Upper lobe of left lung (tissue), 4 donors: ENCODE measurements at regions not wholly inside any gene's neighbourhood (a gene's known extent, or its start where the extent isn't known, plus 50 kb on each side); places are given as distances from the start of the nearest gene placed in this dataset.

ENCODE experiments used
- POLR2A ChIP-seq, 4 donors: fragments of 450-650 bp; IDR thresholded peaks; one replicate each; pipeline ENCODE4 v1.5.1; 2016 to 2017; ENCODE audit warnings: antibody characterized with exemption in 4 of 4, mild to moderate bottlenecking in 2 of 4
- TF ChIP-seq, protein P1 (sequence below), 6 experiments: fragments of 450-650 bp in 4 of 6; fragments of 200-600 bp in 2 of 6; sonication (generic) in 2 of 6; IDR thresholded peaks; one replicate each; pipeline ENCODE4 v1.5.1; 2016 to 2019; ENCODE audit warnings: antibody characterized with exemption in 6 of 6

GRCh38 chr12:93984005-93984404 lies 164.4 kb upstream of the PLXNC1 start:
- no peak for TF ChIP-seq POLR2A (IDR thresholded peaks at IDR 0.05)
- TF ChIP-seq, protein P1, sequence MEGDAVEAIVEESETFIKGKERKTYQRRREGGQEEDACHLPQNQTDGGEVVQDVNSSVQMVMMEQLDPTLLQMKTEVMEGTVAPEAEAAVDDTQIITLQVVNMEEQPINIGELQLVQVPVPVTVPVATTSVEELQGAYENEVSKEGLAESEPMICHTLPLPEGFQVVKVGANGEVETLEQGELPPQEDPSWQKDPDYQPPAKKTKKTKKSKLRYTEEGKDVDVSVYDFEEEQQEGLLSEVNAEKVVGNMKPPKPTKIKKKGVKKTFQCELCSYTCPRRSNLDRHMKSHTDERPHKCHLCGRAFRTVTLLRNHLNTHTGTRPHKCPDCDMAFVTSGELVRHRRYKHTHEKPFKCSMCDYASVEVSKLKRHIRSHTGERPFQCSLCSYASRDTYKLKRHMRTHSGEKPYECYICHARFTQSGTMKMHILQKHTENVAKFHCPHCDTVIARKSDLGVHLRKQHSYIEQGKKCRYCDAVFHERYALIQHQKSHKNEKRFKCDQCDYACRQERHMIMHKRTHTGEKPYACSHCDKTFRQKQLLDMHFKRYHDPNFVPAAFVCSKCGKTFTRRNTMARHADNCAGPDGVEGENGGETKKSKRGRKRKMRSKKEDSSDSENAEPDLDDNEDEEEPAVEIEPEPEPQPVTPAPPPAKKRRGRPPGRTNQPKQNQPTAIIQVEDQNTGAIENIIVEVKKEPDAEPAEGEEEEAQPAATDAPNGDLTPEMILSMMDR (IDR thresholded peaks at IDR 0.05), result no peak
